HG03558 (cell line): ENCODE measurements at regions not wholly inside any gene's neighbourhood (a gene's known extent, or its start where the extent isn't known, plus 50 kb on each side); places are given as distances from the start of the nearest gene placed in this dataset.

Source experiments
- ATAC-seq: cut with Tn5 transposase; IDR thresholded peaks from one replicate; pipeline ENCODE4 v1.9.1; 2021; ENCODE audit warnings: moderate number of reproducible peaks; ENCODE audit not compliant: unreplicated experiment; ENCODE audit errors: extremely low read depth

DNA sequence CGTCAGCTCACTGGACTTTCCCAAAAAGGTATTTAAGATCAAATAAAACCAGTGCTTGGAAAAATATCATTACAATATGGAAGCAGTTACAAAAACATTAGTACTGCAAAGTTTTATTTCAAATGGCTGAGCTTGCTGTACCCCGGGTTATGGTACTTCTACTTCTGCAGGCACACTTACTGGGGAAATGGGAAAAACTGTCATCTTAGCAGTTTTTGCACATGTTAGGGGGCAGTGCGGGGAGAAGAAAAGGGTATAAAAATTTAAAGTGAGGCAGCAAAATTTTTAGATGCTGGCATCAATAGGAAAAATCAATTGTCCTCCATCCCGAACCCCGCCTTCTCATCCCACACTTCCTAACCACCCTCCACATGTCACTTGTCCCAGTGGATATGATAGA lies 133.4 kb downstream of the ATG4C start:
- no peak for ATAC-seq

DNA sequence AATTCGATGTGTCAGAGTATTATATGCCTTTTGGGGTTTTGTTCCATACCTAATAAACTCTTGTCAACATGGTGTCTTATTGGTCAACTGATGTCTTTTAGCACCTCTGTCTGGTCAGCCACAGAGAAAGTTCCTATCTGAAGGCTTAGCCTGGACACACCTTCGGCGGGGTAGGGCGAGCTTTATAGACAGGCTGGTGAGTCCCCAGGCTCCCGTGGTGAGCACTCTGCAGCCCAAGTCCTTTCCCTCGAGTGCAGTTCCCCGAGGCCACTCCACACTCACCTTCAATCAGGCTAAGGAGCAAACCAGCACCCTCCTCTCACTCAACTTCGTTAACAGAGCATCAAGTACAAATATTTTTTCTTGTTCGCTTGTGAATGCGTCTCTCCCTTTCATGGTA lies 133.9 kb downstream of the ATG4C start:
- no peak for ATAC-seq

DNA sequence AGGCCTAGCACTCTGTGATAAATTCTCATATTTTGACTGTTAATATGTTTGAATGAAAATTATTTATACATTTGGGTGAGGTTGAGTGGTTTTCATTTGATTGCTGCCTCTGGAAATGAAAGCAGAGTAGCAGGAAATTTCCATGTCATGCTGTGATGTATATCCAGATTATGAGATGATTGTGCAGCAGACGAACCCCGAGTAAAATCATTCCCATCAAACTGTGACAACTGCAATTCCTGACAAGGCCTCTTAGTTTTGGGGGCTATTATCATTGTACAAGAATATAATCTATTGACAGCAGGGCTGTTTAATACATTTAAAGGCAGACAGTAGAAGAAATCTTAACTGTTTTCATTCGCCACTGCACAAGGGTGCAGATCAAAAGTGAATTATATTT lies 134.8 kb downstream of the ATG4C start:
- ATAC-seq, result no peak

DNA sequence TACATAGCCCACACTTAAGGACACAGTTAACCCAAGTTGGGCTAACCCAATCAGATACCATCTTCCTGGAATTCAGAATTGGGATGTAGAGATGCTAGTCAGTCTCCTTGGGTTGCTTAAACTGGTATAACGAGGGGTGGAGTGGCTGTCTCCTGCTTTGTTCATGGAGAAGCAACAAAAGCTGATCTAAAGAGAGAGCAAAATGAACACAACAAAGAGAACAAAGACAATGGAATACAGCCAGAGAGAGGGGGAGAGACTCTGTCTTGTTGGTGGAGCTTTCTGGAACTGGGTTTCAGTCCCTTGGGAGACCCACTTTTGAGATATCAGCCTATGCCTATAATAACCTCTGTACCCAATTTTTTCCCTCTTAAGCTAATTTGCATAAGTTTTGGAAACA lies 138.1 kb downstream of the ATG4C start:
- ATAC-seq, result no peak

DNA sequence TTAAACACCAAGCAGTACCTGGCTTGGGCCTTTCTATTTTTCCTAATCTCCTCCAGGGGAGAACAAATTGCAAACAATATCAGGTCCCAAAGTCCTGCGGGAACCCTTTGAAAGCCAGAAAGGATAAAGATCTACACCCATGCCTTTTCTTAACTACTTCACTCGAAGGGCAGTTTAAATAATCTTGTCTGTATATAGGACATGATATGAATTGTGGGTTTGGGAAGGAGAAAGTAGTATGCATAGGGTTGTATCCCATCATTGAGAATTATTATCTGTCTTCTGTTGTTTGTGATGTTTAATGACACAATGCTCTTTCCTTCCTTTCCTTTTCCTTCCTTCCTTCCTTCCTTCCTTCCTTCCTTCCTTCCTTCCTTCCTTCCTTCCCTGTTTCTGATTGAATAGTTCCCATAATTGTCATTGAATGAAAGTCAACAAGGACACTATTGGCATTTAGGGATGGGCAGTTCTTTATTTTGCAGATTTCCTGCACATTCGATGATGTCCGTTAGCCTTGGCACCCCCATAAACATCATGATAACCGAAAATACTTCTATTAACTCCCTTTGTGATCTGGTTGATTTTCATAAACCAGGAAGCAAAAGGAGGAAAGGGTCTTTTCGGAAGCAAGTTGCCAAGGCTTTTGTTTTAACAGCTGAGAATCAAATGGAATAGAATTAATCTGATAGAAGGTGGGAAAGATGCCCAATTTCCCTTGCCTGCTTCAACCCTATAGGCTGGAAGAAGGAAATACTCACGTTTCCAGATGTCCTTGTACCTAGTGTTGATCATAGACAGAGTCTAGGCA lies 141.3 kb downstream of the ATG4C start:
- ATAC-seq, result no peak

DNA sequence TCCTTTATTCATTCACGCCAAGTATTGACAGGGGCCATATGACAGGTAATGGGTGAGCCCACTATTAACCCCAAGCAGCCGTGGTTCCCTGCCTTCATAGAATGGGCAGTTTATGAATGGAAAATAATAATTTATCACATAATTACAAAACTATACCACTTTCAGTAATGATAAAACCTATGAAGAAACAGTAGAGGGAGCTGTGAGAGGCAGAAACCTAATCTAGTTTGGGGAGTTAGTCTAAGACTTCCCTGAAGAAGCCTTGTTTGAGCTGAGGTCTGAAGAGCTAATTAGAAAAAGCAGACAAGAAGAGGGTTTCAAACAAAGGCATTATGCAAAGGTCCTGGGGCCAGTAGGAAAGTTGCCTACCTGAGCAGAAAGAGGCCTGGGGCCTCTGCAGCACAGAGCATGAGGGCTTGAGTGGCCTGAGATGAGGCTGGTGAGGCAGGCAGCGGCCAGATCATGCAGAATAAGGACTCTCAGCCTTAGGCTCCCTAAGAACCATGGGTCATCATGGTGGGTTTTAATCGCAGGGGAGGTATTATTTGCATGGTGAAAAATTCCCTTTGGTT lies 142.8 kb downstream of the ATG4C start:
- no peak for ATAC-seq

DNA sequence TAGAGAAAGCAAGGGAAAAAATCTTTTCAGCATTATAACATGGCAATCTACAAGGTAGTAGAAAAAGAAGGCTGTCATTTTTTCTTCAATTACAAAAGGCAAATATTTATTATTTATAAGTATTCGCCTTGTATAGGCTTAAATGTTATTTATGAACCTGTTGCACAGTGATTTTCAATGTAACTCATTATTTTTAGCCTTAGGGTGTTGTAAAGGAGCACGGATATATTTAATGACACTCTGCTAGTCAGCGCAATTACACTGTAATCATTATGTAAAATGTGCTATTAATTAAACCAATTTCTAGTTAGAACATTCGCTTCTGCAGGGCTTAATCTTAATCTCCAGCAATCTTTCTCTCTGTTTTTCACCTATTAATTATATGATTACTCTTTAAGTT lies 145.0 kb downstream of the ATG4C start:
- ATAC-seq, result no peak

DNA sequence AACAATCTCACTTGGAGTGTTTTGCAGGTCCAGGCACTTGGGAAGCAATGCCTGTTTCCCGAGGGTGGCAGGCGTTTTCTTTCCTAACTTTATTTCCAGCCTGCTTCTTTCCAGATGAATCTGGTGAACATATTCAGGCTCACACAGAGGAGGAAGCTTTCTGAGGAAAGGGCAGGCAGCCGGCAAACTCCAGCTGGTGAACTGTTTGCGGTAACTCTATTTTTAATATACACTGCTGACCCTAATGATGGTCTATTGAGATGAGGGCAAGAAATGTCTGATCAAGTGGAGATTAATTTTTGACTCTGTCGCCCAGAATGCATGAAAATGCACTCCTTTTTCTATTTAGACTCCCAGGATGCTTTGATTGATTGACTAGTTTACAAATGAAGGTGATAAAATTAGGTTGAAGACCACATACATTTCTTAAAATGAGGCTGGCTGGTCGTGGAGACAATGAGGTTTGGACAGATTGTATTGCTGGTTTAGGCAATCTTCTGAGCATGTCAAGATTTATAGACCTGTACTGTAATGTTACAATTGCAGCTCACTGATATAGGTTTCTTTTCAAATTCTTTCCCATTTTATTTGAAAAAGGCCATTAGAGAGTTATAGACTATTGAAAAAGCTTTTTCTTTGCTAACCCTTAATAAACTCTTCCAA lies 153.8 kb downstream of the ATG4C start:
- no peak for ATAC-seq

DNA sequence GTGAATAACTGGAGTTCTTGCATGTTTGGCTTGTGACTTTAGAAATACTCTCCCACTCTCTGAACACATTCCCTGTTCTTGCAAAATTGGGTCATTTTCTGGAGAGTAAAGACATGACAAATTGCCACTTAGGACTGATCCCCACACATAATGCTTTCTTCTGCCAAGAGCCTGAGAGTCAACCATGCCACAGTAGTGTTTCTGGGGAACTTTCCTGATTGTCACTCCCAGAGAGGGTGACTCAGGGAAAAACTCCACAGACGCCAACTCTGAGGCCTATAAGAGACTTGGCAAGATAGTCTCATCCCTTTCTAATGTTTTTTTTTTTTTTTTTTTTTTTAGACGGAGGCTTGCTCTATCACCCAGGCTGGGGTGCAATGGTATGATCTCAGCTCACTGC lies 157.8 kb downstream of the ATG4C start:
- ATAC-seq, result no peak

DNA sequence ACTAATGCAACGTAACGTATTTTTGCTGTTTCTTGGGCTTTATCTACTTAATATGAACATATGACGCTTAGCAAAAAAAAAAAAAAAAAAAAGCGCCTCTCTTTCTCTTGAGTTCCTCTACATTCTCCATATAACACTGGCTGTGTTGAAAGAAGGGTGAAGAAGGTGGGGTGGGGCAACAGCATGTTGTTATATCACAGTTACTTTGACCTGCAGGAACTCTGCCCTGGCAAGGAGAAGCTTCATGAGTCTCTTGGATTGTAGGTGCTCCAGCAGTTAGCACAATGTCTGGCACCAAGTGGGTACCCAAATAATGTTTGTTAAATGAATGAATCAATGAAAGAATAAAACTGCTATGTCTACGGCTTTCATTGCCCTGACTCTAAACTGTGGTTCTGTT lies 162.6 kb downstream of the ATG4C start:
- no peak for ATAC-seq

DNA sequence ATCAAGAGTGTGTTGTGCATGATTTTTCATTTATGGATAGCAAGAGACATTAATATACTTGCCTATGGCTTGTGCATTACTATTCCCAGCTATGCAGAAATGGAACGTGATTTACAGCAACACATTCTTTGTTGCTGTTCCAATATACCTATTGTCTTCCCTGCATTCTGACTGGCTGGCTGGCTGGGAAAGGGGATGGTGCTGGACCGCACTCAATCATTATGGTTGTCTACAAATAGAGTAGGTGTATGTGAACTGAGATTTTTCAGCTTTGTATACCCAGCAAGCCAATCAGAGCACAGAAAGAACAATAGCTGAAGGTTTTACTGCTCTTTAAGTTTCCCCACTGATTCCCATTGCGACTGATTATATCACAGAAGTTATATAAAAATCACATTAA lies 167.5 kb downstream of the ATG4C start:
- ATAC-seq, result no peak

DNA sequence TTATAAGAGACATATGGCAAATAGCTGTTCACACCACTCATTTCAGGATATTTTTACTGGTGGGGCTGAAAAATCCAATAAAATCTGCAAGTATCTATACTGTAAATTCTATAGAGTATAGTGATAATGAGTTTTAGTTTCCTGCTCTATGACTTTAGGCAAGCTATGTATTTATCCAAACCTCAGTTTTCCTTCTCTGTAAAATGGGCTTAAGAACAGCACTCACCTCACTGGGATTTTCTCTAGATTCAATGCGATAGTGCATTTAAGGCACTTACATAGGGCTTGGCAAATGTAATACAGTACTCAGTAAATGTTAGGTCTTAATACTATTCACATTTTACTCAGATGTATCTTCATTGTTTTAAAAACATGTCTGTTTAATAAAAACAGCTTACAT lies 168.7 kb downstream of the ATG4C start:
- no peak for ATAC-seq

DNA sequence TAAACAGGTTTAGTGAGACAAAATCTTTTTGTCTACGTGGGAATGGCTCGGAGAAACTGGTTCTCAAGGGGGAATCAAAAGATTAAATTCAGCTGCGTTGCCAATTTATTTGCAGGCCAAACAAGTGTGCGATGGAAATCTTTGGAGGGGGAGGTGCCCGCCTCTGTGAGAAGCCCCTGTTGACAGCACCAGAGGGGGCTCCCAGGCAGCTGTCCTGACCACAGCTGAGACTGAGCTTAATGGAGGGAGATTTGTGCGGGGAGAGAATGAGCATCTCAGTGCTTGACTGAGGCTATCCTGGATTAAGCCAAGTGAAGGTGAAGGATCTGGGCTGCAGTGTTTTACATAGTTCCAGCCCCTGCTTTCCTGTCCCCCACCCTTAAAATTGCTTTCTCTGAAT lies 169.7 kb downstream of the ATG4C start:
- no peak for ATAC-seq

DNA sequence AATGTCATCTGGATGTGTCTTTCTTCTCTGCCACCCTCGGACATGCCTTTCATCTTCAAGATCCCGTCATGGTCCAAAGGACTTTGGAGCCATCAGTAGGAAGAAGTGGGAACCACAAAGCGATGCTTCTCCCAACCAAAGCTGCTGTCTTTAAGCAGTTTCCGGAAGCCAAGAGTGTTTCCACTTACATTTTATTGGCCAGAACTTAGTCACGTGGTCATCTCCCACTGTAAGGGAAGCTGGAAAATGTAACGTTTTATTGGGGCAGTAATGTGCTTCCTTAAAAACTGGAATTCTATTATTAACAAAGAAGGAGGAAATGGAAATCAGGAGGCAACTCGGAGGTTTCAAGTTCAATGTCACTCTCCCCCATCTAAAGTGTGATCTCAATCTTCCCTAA lies 170.8 kb downstream of the ATG4C start:
- no peak for ATAC-seq

DNA sequence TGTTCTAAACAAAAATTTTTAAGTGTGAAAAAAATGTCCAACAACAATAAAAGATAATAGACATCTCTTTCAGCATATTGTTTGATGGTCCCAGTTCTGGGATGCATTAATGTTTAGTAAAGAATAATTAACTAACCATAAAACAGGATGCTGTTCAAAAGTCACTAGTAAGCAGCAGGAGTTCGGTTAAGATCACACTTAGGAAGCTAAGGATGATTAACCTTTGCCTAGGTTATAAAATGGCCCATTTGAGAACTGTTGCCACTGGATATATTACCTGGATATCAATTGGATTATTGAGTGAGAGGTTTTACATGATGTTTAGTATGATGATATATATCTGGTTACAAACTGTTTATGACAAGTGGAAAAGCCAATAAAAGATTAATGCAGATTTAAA lies 171.7 kb downstream of the ATG4C start:
- no peak for ATAC-seq

DNA sequence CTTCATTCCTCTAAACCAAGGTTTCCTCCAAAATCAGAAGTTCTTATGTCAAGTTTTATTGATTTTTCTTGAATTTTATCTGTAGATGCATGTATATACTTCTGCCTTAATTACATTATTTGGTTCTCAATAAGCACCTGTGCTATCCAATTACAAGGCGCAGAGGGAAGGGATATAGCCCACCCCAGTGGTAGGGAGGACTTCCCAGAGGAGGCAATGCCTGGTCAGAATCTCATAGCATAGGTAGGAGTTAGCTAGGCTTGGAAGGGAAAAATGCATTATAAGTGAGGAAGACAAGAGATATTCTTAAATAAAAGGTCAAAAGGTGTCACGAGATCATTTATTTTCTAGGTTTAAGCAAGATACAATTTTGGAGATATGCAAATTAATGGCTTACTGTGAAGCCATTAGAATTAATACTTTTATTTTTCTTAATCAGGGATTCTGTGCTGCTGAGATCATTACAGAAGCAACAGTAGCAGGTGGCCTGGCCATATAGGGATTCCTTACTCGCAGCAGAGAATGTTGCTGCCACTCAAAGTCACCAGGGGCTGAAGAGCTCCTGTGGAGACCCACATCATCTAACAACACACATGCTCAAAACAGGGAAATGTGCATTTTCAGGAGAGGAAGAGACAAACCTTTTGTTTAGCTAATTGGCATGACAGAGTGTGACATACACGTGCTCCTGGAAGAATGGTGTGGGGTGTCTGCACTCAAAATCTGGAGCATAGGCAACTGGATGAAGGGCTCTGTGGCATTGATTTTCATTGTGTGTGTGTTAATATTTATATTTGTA lies 178.3 kb downstream of the ATG4C start:
- no peak for ATAC-seq

DNA sequence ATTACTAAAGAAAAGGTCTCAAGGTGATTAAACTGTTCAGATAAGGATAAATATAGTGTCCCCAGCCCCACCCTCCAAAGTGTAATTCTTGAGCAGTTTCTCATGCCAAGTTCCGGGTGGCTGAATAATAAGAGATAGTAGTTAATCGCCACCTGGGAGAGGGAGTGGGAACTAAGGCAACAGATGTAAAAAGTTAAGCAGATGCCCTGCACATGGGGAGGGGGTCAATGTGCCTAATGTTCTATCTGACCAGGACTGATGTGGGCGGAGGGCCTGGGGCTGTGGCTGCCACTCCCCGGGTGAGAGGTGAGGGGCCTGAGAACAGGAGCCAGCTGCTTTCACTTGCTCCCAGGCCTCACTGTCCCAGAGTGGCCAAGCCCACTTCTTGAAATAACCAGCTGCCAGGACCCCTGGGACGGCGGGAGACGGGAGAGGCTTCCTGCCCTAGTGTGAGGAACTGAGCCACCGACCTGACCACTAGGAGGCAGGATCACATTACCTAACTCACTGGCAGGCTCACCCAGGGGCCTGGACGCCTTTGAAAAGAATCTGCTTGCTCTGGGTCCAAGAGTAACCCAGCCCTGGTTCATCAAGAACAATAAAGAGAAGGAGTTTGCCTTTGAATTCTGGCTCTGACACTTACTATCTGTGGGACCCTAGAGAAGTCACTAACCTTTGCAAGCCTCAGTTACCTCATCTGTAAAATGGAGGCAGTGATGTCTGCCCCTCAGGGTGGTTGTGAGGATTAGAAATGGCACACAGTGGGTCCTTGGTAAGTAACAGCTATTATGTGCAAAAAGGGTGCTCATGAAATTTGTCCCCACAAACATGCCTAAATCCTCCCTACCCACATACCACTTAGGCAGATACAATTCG lies 179.2 kb downstream of the ATG4C start:
- no peak for ATAC-seq

DNA sequence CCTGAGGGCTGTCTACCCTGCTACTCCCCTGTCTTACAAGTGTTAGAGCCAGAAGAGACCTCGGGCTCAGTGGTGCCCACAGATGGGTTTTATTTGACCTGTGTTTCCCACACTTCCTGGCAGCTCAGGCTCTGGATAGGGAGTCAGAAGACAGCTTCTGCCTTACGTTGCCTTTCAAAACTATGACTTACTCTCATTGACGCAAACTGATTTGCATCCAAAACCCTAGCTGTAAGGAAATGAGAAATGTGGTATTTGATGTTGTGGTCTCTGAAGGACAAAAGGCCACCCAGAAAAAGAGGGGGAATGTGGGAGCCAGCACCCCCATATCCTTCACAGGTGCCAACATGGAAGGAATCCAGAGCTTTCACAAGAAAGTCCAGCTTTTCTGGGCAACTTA lies 180.2 kb downstream of the ATG4C start:
- ATAC-seq, result no peak

DNA sequence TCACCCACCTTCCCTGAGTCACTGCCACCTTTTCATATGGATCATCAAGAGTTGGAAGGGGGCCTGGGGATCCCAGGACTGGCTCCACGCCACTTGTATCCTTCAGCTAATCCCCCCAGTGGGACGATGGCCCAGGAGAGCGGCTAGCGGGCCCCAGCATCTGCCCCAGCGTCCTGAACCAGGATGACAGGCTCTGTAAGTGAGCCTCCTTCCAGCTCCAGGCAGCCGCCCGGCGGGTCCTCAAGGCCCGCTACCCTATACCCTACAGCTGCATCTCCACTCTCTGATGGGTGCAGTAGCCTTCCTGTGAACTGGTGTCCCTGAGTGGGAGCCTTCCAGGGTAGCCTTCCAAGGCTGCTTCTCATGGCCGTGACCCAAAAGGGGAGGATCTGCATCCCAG lies 183.1 kb downstream of the ATG4C start:
- ATAC-seq, result no peak

DNA sequence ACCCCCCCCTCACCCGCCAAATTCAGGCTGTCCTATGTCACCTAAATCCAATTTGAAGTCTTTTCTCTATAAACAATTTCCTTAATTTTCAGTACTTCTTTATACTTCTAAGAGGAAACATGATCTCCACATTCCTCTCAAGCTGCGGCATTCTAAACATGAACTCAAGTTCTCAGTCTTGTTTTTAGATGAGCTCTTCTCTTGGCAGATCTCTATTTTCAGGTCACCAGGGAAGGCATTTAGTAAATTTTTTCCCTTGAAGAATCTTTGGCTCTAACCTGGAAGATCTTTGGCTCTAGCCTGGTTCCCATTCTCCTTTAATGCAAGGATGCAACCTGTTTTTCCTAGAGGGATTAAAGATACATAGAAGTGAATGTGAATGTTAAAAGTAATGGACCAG lies 193.4 kb downstream of the ATG4C start:
- ATAC-seq, result no peak
